ENCODE measurements at regions not wholly inside any gene's neighbourhood (a gene's known extent, or its start where the extent isn't known, plus 50 kb on each side); places are given as distances from the start of the nearest gene placed in this dataset.
"Not testable (repeated sequence)": the region's sequence is repeated elsewhere in the genome, so short reads cannot be mapped to it uniquely, and the experiment has no call there.

DNA sequence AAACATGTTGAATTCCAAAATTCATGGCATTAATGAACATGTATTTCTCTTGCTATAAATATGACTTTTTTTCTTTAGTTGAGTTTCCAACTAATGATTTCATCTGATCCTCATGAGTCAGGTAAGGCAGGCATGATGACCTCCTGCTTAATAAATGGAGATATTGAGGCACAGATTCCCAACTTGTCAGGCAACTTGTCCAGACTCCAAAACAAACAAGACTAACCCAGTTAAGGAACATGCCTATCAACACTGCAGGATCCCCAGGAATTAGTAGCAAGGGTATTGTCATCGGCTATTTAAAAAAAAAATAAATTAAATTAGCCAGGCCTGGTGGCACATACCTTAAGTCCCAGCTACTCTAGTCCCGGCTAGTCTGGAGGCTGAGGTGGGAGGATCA is 121.3 kb upstream of the SALL4 start:
- no peak for DNase-seq (ENCODE audit: low read depth)

DNA sequence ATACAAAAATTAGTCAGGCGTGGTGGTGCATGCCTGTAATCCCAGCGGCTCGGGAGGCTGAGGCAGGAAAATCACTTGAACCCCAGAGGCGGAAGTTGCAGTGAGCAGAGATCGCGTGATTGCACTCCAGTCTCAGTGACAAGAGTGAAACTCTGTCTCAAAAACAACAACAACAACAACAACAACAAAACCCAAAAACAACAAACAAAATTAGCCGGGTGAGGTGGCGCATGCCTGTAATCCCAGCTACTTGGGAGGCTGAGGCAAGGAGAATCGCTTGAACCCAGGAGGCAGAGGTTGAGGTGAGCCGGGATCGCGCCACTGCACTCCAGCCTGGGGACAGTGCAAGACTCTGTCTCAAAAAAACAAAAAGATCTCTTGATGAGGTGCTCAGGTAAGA is 120.5 kb upstream of the SALL4 start:
- DNase-seq (ENCODE audit: low read depth), result not testable (repeated sequence)

DNA sequence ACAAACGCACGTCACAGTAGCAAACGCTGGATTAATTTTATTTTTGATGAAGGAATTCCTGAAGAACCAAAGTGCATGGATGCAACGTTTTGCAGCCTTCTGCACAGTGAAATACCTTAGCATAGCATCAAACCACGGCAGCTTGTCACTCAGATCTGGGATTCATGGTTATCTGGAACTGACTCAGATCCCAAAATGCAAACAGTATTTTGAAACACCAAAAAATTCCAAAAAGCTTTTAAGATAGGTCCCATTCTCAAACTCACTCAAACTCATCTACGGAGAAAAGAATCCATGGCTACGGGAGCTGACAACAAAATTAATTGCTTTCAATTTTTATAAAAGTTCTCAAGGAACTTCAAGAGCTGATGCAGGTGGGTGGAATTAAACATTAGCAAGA is 116.2 kb upstream of the SALL4 start:
- no peak for DNase-seq (ENCODE audit: low read depth)

DNA sequence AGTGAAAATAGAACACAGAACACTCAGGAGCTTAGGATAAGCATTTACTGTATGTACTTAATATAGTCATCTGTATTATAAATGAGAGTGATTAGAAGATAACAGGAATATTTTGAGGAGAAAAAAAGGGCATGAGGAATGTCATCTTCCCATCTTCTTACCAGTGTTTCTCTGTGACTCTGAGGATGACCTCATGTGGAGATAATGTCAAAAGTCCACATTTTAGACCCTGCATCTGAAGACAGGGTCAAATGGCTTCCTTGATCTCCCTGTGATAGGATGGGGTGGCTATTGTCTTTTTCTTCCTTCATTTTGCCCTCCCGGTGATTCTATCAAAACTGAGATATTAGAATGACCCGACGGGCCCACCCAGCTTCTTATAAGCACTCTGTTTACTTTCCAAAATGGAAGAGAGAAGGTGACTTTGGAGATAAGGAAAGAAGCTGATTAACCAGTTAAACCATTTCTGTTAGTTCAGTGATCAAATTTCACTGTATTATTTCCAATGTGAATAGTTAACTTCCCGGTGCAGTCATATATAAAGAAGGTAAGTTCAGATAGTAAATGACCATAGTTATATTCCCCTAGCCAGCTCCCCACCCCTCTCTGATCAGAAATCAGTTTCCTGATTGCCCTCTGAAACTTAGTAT is 115.7 kb upstream of the SALL4 start:
- DNase-seq (ENCODE audit: low read depth), result no peak

DNA sequence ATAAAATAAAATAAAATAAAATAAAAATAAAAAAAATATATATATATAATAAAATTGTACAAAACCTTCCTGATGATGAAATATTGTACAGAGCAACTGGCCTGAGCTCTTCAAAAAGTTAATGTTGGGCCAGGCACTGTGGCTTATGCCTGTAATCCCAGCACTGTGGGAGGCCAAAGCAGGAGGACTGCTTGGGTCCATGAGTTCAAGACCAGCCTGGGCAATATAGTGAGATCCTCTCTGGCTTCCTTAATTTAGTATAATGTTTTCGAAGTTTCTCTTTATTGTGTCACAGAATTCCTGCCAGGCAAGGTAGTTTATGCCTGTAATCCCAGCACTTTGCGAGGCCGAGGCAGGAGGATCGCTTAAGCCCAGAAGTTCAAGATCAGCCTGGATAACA is 113.9 kb upstream of the SALL4 start:
- DNase-seq (ENCODE audit: low read depth), result no peak

DNA sequence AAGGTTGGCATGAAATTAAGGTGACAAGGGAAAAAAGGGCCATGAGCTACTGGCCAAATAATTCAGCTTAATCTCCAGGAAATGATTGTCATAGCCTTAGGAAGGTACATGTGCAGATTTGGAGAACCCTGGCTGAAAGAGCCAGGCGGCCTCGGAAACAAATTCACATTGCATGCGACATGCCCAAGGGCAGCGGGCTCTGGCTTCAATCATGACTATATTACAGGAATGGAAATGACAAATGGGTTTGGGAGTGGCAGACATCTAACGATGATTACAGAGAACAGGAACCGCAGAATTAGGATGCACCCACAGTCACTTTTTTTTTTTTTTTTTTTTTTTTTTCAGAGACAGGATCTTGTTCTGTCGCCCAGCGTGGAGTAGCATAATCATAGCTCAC is 112.4 kb upstream of the SALL4 start:
- no peak for DNase-seq (ENCODE audit: low read depth)

DNA sequence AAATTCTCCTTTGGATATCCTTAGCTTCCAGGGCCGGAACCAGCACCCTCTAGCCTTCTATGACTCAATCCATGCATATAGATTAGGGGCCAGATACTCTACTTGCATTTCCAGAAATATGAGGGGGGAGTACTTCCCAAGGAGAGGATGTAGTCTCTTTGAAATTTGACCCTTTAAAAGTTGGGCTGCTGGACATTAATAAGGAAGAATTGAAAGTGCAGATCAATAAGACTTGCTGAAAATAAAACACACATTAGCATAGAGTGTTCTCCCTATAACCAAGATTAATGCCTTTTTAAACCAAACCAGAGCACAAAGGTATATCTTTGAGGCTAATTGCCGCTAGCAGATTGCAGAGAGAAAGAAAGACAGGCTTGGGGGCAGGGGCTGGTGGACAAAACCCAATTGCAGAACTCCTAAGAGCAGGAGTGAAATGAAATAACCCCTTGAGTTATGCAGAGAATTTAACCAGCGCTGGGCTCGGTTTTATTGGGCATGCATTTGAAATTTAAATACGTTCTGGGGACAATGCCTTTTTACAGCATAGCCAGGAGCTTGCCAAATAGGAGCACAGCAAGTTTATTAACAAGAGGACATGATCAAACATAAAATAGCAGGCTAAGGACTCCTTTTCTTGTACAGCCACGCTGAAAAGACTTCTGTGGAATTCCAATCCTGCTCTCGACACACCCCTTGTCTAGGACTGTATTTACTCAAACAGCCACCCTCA is 108.2 kb upstream of the SALL4 start:
- DNase-seq (ENCODE audit: low read depth), result peak; percentile 13

DNA sequence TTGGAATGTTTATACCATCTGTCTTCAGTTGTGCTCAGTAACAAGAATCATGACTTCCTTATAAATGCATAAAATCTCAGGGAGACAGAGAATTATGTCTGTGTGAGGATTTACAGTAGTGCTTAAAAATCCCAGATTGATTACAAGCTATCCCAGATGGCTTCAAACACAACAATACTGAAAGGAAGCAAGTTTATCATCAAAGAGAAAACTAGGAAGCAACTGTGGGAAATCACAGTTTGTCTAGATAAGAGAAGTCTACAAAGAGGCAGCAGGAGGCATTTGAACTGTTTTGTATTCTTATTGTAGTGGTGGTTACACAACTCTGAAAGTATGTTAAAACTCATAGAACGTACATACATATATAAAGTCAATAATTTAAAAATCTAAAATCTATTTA is 104.4 kb upstream of the SALL4 start:
- no peak for DNase-seq (ENCODE audit: low read depth)

DNA sequence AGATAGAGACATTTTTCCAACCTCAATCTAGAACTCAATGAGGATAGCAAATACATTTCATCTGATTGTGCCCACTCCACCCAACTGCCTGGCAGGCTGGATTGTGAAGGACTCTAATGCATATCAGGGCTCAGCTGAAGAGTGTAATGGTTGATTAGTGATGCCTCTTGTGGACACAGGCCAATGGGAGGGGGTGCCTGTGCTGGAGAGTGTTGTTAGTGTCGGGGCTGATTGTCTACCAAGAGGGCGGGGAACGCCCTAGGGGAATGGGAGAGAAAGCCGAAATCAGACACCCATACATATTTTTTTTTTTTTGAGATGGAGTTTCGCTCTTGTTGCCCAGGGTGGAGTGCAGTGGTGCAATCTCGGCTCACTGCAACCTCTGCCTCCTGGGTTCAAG is 103.7 kb upstream of the SALL4 start:
- DNase-seq (ENCODE audit: low read depth), result no peak

DNA sequence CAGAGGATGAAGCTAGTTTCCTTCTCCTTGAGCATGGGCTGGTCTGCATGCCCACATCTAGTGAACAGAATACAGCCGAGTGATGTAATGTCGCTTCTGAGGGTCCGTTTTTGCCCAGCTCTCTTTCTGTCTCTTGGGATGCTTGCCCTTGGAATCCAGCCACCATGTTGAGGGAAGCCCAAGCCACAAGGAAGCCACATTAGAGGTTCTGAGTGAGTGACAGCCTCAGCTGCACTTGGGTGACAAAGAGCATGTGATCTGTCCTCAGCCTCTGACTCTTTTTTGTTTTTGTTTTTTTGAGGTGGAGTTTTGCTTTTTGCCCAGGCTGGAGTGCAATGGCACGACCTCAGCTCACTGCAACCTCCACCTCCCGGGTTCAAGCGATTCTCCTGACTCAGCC is 100.6 kb upstream of the SALL4 start:
- DNase-seq (ENCODE audit: low read depth), result peak; percentile 5

DNA sequence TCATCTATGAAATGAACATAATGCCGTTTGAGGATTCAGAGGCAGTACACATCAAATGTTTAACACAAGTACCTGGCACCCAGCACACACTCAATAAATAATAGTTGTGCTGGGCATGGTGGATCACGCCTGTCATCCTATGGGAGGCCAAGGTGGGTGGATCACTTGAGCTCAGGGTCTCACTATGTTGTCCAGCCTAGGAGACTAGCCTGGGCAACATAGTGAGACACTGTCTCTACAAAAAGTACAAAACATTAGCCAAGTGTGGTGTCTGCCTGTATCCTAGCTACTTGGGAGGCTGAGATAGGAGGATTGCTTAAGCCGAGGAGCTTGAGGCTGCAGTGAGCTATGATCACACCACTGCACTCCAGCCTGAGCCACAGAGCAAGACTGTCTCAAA is 98.1 kb upstream of the SALL4 start:
- DNase-seq (ENCODE audit: low read depth), result no peak

DNA sequence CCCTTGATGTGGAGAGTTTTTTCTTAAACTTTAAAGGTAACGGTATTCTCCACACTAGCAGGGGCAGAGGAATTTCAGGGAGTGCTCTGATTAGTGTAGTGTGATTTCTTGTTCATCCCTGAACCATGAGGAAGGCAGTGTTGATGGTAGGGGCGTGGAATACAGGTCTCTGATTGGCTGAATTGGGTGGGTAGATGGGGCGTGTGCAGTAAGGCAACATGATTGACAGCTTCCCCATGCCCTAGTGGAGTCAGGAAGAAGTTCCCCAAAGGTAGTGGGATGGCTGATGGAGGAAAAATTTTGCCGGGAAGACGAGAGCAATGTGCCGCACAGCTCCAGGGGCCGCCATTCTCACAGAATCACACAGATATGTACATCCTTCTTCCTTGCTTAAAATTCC is 97.4 kb upstream of the SALL4 start:
- peak; percentile 9 for DNase-seq (ENCODE audit: low read depth)

DNA sequence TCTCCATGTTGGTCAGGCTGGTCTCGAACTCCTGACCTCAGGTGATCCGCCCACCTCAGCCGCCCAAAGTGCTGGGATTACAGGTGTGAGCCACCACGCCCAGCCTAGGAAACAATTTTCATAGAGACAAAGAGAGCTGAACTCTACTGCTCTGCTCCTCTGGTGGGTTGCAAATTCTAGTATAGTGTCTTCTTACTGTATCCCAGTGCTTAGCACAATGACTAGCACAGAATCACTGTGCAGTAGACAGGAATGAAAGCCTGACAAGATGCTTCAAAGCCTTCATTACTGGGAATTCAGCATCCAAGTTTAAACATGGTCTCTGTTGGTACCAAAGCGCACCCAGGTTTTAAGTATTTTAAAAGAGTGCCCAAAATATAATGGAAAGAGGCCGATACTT is 96.5 kb upstream of the SALL4 start:
- no peak for DNase-seq (ENCODE audit: low read depth)

DNA sequence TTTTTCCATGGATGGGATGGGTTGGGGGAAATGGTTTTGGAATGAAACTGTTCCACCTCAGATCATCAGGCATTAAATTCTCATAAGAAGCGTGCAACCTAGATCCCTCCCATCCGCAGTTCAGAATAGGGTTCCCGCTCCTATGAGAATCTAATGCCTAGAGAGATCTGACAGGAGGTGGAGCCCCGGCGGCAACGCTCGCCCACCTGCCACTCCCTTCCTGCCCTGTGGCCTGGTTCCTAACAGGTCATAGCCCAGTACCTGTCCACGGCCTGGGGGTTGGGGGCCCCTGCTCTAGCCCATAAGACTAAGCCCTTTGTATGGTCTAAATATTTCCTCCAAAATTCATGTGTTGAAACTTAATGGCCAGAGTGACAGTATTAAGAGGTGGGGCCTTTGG is 92.3 kb upstream of the SALL4 start:
- no peak for DNase-seq (ENCODE audit: low read depth)

DNA sequence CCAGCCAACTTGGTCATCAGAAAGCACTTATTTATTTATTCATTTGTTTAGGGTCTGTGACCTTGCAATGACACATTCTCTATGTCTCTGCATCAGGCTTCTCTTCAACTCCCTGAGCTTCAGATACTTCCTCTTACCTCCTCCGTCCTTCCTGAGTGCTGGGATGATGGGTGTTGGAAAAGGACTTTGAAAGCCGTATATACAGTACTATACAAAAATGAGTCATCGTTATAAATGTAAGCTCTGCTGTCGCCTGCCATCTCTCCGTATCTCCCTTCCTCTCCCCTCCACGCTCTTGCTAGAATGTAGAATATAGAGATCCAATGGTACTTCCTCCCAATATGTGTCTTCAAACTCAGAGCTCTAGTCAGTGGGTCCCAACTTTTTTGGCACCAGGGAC is 91.9 kb upstream of the SALL4 start:
- no peak for DNase-seq (ENCODE audit: low read depth)

DNA sequence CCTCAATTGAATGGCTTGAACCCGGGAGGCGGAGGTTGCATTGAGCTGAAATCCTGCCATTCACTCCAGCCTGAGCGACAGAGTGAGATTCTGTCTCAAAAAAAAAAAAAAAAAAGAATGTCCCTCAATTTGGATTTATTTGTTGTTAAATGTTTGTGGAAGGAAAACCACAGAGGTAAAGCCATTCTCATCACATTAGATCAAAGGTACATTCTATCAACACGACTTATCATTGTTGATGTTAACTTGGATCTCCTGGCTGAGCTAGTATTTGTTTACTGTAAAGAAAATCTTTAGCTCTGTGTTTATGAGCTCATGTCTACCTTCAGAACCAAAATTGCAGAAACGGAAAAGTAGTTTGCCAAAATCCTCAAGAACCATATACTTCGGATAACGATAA is 91.4 kb upstream of the SALL4 start:
- DNase-seq (ENCODE audit: low read depth), result no peak

DNA sequence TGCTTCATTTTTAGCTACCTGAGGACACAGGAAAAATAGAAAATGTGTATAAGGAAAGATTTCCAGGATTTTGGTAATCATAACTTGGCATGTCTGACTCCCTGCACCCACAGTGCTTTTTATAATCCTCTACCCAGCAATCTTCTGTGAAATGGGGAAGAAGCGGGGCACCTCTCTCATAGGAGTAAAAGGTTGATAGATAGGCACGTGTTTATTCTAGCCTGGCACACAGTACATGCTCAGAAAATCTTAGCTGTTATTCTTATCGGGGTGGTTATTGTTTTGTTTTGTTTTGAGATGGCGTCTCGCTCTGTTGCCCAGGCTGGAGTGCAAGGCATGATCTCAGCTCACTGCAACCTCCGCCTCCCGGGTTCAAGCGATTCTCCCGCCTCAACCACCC is 87.7 kb upstream of the SALL4 start:
- no peak for DNase-seq (ENCODE audit: low read depth)

DNA sequence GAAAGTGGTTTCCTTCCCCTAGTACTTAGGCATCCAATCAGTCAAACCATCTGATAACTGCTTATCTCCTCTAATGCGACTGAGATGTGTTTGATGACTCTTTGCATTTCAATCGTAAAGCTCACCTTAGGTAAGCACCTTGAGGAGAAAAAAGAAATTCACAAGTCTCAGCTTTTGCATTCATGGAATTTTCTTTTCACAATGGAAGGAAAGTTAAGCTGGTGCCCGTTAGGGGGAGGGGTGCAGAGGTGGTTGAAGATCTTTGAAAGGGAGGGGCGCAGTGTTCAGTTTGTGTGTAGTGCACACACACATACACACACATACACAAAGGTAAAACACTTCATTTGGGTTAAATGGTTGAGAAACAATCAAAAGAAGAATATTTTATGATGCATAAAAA is 87.1 kb upstream of the SALL4 start:
- DNase-seq (ENCODE audit: low read depth), result no peak

DNA sequence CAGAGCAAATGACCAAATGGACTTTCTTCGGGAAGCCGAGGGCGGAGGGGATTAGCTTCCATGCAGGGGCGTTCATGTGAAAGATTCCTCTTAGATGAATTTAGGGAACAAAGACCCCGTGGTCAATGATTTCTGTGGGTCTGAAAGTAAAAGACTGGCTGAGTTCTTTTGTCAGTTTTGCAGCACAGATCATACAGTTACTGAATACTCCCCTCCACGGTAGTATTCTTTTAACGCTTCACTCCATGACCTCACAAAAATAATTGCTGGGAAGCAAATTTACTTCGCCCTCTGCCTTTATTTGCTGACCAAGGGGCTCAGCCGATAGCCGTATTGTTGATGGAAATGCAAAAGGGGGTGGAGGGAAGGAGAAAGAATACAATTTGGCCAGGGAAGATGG is 86.0 kb upstream of the SALL4 start:
- DNase-seq (ENCODE audit: low read depth), result no peak

DNA sequence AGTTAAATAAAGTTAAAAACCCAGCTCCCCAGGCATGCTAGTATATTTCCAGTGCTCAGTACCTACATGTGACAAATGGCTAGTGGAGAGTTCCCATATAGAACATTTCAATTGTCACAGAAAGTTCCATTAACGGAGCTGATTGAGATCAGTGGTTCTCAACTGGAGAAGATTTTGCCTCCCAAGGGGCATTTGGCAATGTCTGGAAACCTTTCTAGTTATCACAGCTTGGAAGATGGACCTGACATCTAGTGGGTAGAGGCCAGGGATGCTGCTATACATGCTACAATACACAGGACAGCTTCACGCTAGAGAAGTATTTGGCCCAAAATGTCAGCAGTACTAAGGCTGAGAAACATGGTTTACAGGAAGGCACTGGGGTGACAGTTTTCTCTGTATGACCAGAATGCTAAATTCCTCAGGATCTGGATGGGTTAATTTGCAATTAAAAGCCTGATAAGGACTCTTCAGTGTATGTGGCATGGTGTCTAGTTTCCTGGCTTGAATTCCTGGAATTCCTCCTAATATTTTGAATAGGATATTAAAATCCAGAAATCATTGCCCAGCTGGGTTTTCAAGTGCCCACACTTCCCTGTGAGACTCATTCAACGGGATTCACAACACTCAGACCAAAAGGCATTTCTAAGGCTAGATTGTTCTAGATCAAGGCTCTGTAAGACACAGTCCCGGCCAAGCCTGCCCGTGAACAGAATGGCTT is 84.7 kb upstream of the SALL4 start:
- DNase-seq (ENCODE audit: low read depth), result no peak

DNA sequence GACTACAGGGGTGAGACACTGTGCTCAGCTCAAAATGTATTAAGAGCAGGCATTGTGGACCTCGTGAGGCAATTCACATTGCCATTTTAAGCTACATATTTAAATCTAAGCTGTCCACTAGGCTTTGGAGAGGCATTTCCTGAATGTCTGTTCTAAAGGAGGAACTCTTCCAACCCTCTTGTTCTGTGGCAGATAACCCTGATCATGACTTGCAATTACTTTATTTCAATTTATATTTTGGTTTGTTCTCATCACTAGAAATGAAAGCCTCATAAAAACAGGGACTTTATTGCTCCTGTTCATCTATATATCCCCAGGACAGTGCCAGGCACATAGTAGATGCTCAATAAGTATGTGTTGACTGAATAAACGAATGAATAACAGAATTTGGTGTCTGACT is 84.0 kb upstream of the SALL4 start:
- no peak for DNase-seq (ENCODE audit: low read depth)

DNA sequence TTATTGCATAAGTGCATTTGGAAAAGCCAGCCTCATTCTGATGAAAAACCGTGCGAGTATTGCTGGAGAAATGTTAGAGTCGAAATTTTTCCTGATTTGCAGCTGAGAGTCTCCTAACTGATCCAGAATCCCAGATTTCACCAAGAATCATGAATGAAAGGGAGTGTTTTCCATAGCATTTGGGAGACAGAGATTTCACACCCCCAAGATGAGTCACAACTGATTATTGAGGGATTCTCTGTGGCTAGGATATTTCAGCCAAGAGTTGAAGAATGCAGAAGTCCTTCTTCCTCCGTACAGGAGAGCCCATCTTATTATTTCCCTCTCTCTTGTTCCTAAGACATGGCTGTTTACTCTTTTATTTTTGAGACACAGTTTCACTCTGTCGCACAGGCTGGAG is 82.2 kb upstream of the SALL4 start:
- no peak for DNase-seq (ENCODE audit: low read depth)

DNA sequence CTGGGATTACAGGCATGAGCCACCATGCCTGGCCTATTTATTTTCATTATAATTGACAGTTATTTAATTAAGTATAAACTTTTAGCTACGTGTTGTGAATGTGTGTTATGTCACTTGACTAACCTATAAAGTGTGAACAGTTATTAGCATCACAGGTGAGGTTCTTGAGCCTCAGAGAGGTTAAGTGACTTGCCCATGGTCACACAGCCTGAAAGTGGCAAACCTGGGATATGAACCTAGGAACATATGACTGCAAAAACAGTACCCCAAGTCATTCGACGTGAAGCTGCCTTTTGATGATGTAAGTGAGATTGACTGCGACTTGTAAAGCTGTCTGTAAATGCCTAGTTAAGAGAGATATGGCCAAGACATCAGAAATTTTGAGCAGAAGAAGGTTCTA is 77.9 kb upstream of the SALL4 start:
- no peak for DNase-seq (ENCODE audit: low read depth)
